ENCODE measurements at regions not wholly inside any gene's neighbourhood (a gene's known extent, or its start where the extent isn't known, plus 50 kb on each side); places are given as distances from the start of the nearest gene placed in this dataset.

- TF ChIP-seq EZH2 (IDR thresholded peaks at IDR 0.05; ENCODE audit: insufficient read depth, poor library complexity, severe bottlenecking) (no peak), EZH2phosphoT487 (IDR thresholded peaks at IDR 0.05; ENCODE audit: insufficient read depth, low read depth) (no peak)
Observed at GRCh38 chr10:123570051-123570897, 95.9 kb upstream of the GPR26 start.

All from GM23248 (cell line).